CD4-positive, alpha-beta T cell treated with Interleukin-15 for 4 hours (primary cell): ENCODE measurements at regions not wholly inside any gene's neighbourhood (a gene's known extent, or its start where the extent isn't known, plus 50 kb on each side); places are given as distances from the start of the nearest gene placed in this dataset.
"Not testable (repeated sequence)": the region's sequence is repeated elsewhere in the genome, so short reads cannot be mapped to it uniquely, and the experiment has no call there.

ENCODE experiments used
- DNase-seq: peaks from one replicate; pipeline ENCODE4 v3.0.0-alpha.2; 2020; ENCODE audit warnings: low spot score

- no peak for DNase-seq
Observed at GRCh38 chr9:108765265-108765664, 90.5 kb downstream of the ACTL7B start.

DNA sequence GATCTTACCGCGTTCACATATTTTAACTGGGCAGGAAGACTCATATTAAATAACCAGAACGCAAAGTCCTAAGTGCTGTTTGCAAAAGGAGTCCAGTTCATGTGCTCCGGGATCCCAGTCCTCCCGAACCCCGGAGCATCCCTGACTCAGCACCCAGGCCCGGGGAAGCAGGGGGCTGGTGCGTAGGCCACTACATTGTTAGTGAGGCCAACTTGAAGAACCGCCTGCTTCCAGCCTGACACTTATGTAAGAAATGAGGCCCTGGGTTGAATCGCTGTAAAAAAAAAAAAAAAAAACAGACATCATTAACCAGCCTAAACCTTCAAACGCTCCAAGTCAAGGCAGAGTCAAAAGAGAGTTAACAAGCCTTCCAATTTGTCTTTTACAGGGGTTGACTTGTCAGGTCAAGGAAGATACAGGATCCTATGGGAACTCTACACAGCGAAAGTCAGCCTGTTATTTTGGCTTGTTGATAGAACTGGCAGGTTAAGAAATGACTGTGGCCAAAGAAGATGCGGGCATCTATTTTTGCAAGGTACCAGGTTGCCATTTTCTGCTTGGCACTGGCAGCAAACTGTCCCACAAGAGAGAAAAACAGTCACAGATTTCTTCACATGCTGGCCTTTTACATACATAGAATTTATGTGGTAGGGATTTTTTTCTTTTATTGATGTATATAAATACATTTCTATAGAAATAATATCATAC lies 93.3 kb downstream of the ACTL7B start:
- DNase-seq: no peak

DNA sequence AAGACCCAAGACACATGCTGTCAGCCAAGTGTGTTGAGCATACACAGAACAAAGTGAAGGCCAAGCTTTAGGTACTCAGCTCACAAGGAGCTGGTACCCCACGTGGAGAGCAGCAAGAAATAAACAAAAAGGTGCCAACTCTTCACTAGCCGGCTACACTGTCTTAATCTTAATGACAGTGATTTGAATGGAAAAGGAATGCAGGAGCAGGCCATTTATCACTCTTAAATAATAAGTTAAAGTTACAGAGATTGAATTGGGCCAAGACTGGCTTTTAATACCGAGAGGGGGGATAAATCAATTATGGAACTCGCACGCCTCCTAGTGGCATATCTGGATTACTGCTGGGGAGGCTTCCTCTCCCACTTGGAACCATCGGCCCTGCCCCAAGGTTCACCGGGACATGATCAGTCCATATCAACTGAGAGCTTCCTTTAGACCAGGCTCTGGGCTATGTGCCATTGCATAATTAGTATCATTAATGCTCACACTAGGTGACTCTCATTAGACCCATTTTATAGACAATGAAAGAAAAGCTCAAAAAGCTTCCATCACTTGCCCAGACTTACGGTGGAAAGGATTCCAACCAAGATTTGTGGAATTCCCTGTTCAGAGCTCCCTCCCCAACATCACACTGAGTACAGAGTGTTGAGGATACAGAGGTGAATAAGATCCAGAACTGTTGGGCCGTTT lies 94.0 kb downstream of the ACTL7B start:
- peak; percentile 19 for DNase-seq

DNA sequence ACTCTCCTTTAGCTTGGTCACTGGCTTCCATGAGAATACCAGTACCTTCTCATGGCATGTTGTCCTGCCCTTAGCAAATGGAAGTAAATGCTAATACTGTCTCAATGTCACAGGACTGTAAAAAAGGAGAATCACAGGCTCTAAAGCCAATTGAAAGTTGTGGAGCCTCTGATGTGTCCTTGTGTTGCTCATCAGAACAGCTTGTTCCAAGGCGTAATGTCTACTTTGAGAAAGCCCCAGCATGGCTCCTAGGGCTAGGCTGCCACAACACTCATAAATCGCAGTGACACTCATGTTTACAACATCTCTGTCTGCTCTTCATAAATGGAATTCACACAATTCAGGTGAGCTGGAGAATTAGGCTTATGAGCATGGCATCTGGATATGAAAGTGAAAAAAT lies 94.9 kb downstream of the ACTL7B start:
- no peak for DNase-seq

DNA sequence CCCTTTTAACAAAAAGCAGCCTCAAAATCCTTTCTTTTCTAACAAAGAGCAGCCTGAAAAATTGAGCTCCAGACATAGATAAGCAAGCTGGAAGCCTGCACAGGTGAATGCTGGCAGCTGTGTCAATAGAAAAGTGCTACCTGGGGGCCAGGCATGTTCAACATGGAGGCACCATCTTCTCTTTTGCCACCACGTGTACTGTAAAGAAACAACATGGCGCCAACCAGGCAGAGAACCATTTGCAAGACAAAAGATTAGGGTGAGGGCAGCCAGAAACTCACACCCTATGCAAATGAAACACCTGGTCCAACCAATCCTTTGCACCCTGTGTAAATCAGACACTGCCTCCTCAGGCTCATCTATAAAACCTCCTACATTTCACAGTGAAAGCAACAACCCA lies 96.0 kb downstream of the ACTL7B start:
- DNase-seq: no peak

DNA sequence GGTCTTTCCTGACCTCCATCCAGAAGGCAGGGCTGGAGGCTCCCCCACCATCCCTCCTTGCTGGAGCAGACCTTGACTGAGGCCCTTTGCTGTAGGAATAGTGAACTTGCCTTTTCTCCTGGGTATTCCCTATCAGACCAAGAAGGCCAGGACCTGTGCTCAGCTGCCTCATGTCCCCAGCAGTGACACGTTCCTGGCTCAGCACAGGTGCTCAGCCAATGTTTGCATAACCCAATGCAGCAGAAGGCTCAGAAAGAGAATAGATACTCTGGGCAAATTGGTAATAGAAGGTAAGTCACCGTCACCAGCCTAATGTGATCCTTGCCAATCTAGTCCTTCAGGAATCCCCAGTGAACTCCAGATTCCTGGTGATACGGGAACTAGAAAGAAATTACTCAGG lies 96.4 kb downstream of the ACTL7B start:
- DNase-seq: no peak

- no peak for DNase-seq
Observed at GRCh38 chr9:108756746-108757490, 98.9 kb downstream of the ACTL7B start.

DNA sequence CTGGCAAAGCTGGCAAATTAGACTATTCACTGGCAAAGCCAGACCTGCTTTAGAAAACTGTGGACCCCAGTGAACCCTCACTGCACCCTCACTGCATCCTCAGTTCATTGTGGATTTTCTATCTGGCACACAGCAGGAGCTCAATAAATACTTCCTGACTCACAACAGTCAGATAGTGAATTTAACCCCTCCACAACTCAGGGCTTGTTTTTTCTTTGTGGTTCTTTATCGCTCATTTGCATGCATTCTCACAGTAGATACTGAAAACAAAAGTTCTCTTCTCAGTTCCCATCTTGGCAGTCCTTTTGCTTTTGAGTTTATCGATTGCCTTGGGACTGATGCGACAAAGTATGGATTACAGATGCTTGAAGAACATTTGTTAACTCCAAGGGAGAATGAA lies 99.8 kb downstream of the ACTL7B start:
- no peak for DNase-seq

DNA sequence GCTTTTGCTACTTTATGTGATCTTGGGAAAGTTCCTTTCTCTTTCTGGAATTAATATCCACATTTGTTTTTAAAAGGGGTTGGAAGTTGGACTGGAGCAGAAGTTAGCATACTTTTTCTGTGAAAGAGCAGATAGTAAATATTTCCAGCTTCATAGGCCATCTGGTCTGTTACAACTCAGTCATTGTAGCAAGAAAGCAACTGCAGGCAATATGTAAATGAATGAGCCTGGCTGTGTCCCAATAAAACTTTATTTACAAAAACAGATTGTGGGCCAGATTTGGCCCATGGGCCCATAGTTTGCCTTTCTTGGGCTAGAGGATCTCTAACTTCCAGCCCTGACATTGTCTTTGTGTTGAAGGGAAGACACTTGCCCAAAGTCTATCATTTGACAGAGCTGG lies 104.4 kb downstream of the ACTL7B start:
- no peak for DNase-seq

GRCh38 chr9:108750661-108751215 lies 105.0 kb downstream of the ACTL7B start:
- no peak for DNase-seq

DNA sequence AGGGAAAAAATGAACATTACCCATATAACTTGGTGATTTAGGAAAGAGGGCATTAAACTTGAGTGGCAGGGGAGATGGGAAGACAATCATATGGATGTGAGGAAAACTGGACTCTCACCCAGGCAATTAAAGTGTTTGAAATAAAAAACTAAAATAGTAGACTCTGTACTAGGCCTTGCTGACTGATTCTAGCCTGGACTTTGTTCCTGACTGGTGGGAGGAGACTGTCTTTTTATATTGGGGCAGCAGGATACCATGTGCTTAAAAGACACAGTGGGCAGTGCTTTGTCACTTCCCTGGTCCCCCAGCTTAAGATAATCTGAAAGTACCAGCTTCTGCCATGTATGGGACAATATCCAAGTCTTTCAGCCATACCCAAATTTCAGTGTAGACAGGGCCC lies 107.0 kb downstream of the ACTL7B start:
- DNase-seq: no peak

GRCh38 chr9:108746864-108747263 lies 108.9 kb downstream of the ACTL7B start:
- DNase-seq: no peak

GRCh38 chr9:108746001-108746400 lies 109.8 kb downstream of the ACTL7B start:
- no peak for DNase-seq

DNA sequence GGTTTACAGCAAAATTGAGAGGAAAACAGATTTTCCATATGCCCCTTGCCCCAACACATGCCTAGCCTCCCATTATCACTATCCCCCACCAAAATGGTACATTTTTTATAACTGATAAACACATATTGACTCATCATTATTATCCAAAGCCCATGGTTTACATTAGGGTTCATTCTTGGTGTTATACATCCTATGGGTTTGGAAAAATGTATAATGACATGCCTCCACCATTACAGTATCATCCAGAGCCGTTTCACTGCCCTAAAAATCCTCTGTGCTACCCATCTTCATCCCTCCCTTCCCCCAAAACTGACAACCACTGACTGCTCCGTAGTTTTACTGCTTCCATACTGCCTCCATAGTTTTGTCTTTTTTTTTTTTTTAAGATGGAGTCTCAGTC lies 111.1 kb downstream of the ACTL7B start:
- DNase-seq: no peak

GRCh38 chr9:108743901-108744371 lies 111.8 kb downstream of the ACTL7B start:
- no peak for DNase-seq

- DNase-seq: no peak
Observed at GRCh38 chr9:108743416-108743815, 112.4 kb downstream of the ACTL7B start.

- no peak for DNase-seq
Observed at GRCh38 chr9:108742191-108742590, 113.6 kb downstream of the ACTL7B start.

GRCh38 chr9:108731292-108731691 lies 124.5 kb downstream of the ACTL7B start:
- not testable (repeated sequence) for DNase-seq

- no peak for DNase-seq
Observed at GRCh38 chr9:108727580-108728111, 128.1 kb downstream of the ACTL7B start.

GRCh38 chr9:108724652-108725051 lies 131.1 kb downstream of the ACTL7B start:
- DNase-seq: no peak

GRCh38 chr9:108724122-108724521 lies 131.7 kb downstream of the ACTL7B start:
- DNase-seq: no peak

DNA sequence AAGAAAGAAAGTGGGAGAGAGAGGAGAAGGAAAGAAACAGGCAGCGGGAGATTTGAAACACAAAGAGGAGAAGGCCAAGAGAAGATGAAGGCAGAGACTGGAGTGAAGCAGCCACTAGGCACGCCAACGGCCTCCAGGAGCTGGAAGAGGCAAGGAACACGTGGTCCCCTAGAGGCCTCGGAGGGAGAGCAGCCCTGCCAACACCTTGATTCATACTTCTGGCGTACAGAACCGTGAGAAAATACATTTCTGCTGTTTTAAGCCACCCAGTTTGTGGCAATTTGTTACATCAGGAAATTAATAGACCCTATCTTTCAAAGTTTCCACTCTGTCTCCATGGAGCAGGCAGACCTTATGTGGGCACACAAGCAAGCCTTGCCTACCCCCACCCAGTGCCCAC lies 133.4 kb downstream of the ACTL7B start:
- no peak for DNase-seq
